RWPE2 (cell line): ENCODE measurements at regions not wholly inside any gene's neighbourhood (a gene's known extent, or its start where the extent isn't known, plus 50 kb on each side); places are given as distances from the start of the nearest gene placed in this dataset.
"Not testable (repeated sequence)": the region's sequence is repeated elsewhere in the genome, so short reads cannot be mapped to it uniquely, and the experiment has no call there.

Source experiments
- ATAC-seq: fragments of 200-7000 bp; cut with Tn5 transposase; 3 replicates; pipeline ENCODE4 v1.9.1; 2021; ENCODE audit warnings: low read depth
- DNase-seq: peaks from one replicate; pipeline ENCODE4 v3.0.0-alpha.2; 2020; ENCODE audit warnings: low spot score
- H3K27ac ChIP-seq: fragments of 450-650 bp; 2 replicates; pipeline ENCODE4 v1.5.1; 2017; ENCODE audit warnings: mild to moderate bottlenecking; ENCODE audit not compliant: poor library complexity, severe bottlenecking
- H3K27me3 ChIP-seq: fragments of 250-450 bp; sonication (Bioruptor Pico); 2 replicates; pipeline ENCODE4 v1.5.1; 2021; ENCODE audit warnings: mild to moderate bottlenecking, moderate library complexity; ENCODE audit not compliant: insufficient read depth, poor library complexity, severe bottlenecking
- H3K36me3 ChIP-seq: fragments of 250-450 bp; sonication (Bioruptor Pico); 2 replicates; pipeline ENCODE4 v1.5.1; 2020; ENCODE audit warnings: low read depth, mild to moderate bottlenecking, moderate library complexity
- H3K4me1 ChIP-seq: fragments of 250-450 bp; sonication (Bioruptor Pico); 2 replicates; pipeline ENCODE4 v1.5.1; 2021; ENCODE audit warnings: mild to moderate bottlenecking, moderate library complexity; ENCODE audit not compliant: insufficient read depth, poor library complexity, severe bottlenecking
- H3K4me3 ChIP-seq: fragments of 250-450 bp; sonication (Bioruptor Pico); 2 replicates; pipeline ENCODE4 v1.5.1; 2021; ENCODE audit warnings: mild to moderate bottlenecking, moderate library complexity; ENCODE audit not compliant: severe bottlenecking
- H3K9me3 ChIP-seq: fragments of 250-450 bp; sonication (Bioruptor Pico); 2 replicates; pipeline ENCODE4 v1.5.1; 2021; ENCODE audit warnings: mild to moderate bottlenecking, moderate library complexity; ENCODE audit not compliant: severe bottlenecking
- TF ChIP-seq, protein P1 (sequence below): fragments of 450-650 bp; IDR thresholded peaks from one replicate; pipeline ENCODE4 v1.5.1; 2017; ENCODE audit warnings: mild to moderate bottlenecking, moderate library complexity; ENCODE audit not compliant: poor library complexity, severe bottlenecking

DNA sequence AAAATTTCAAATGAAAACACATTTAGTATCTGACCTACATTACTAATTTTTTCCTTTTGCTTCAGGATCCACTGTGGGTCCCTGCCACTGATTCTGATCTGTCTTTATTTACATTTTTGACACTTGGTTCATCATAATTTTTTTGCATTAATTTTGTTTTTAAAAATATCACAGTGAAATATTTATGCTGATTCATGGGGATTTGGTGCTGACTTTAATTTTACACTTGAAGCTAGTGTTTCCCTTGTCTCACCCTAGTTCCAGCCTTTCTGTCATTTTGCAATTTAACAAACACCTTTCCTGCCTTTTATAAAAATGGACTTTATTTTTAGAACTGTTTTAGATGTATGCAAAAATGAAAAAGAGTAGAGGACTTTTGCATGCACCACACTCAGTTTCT lies 111.9 kb upstream of the MARCHF11 start:
- Histone ChIP-seq H3K4me3 (no peak overlapping the region), H3K27me3 (peaks cover 17% of the 10 kb centered on the region), H3K36me3 (no peaks in the 10 kb centered on the region), H3K9me3 (no peaks in the 10 kb centered on the region), H3K27ac (no peak overlapping the region), H3K4me1 (no peaks in the 10 kb centered on the region)
- TF ChIP-seq, protein P1, sequence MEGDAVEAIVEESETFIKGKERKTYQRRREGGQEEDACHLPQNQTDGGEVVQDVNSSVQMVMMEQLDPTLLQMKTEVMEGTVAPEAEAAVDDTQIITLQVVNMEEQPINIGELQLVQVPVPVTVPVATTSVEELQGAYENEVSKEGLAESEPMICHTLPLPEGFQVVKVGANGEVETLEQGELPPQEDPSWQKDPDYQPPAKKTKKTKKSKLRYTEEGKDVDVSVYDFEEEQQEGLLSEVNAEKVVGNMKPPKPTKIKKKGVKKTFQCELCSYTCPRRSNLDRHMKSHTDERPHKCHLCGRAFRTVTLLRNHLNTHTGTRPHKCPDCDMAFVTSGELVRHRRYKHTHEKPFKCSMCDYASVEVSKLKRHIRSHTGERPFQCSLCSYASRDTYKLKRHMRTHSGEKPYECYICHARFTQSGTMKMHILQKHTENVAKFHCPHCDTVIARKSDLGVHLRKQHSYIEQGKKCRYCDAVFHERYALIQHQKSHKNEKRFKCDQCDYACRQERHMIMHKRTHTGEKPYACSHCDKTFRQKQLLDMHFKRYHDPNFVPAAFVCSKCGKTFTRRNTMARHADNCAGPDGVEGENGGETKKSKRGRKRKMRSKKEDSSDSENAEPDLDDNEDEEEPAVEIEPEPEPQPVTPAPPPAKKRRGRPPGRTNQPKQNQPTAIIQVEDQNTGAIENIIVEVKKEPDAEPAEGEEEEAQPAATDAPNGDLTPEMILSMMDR = no peak
- DNase-seq (no peak), ATAC-seq (no peak)

DNA sequence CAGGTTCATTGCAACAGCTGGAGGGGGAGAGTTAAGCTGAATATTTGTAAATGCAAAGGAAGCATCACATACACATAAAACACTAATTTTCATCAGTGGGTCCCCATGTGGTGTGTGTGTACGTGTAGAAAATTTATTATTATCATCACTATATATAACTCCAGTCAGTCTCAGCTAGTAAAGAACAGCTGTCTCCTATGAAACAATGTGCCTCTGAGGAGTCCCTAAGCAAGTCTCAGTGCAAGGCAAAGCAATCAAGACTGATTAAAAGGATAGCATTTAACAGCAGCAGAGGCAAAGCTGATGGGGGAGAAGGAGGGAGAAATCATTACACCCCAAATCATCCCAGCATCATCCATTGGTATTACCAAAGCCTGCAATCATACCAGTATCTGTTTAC lies 104.2 kb upstream of the MARCHF11 start:
- ATAC-seq (no peak), DNase-seq (no peak)
- Histone ChIP-seq H3K27me3 (peaks cover 18% of the 10 kb centered on the region), H3K9me3 (no peaks in the 10 kb centered on the region), H3K4me1 (no peaks in the 10 kb centered on the region), H3K27ac (no peak overlapping the region), H3K4me3 (no peak overlapping the region), H3K36me3 (no peaks in the 10 kb centered on the region)
- TF ChIP-seq, protein P1 = no peak

DNA sequence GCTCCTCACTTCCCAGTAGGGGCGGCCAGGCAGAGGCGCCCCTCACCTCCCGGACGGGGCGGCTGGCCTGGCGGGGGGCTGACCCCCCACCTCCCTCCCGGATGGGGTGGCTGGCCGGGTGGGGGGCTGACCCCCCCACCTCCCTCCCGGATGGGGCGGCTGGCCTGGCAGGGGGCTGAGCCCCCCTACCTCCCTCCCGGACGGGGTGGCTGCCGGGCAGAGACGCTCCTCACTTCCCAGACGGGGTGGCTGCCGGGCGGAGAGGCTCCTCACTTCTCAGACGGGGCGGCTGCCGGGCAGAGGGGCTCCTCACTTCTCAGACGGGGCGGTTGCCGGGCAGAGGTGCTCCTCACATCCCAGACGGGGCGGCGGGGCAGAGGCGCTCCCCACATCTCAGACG lies 97.3 kb upstream of the MARCHF11 start:
- H3K9me3 ChIP-seq, H3K27ac ChIP-seq, ATAC-seq, H3K4me3 ChIP-seq, DNase-seq, H3K4me1 ChIP-seq, H3K36me3 ChIP-seq: not testable (repeated sequence)
- peaks cover 14% of the 10 kb centered on the region for H3K27me3 ChIP-seq

DNA sequence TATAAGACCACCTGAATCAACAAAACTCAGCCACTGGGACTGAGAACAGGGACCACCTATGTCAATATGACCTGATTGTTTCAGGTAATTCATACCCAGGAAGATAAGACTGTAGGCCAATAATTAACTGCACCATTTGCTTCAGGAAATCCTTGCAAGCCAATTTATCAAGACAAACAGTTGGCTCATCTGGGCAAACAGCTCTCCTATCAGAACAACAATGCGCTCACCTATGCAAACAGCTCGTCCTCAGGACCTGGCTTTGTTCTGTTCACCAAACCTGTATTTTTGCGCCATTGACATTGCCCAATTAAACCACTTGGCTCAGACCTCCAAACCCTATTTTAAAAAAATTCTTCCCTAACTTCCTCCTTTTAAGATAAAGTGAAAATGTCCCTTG lies 92.3 kb upstream of the MARCHF11 start:
- Histone ChIP-seq H3K9me3 (no peaks in the 10 kb centered on the region), H3K27ac (no peak overlapping the region), H3K4me3 (no peak overlapping the region), H3K4me1 (no peaks in the 10 kb centered on the region), H3K36me3 (no peaks in the 10 kb centered on the region), H3K27me3 (peaks cover 12% of the 10 kb centered on the region)
- DNase-seq (no peak), ATAC-seq (no peak)
- TF ChIP-seq, protein P1 = no peak

DNA sequence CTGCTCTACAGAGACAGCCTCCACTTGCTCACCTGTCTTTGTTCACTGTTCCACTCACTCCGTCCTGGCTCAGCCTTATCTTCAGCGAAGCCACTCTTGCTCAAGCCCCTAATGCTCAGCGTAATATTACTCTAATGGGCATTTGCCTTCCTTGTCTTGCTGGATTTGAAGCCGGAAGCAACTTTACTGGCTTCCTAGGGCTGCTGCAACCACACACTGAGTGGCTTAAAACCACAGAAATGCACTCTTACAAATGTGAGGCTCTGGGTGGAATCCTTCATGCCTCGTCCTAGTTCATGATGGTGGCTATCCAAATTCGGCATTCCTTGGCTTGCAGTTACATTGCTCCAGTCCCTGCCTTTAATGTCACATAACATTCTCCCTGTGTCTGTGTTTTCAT lies 85.5 kb upstream of the MARCHF11 start:
- Histone ChIP-seq H3K27me3 (peaks cover 6% of the 10 kb centered on the region), H3K9me3 (no peaks in the 10 kb centered on the region), H3K4me1 (no peaks in the 10 kb centered on the region), H3K36me3 (no peaks in the 10 kb centered on the region), H3K4me3 (no peak overlapping the region), H3K27ac (no peak overlapping the region)
- no peak for DNase-seq
- TF ChIP-seq, protein P1 = no peak
- ATAC-seq = no peak
